Fibroblast of pulmonary artery (primary cell): ENCODE measurements at regions not wholly inside any gene's neighbourhood (a gene's known extent, or its start where the extent isn't known, plus 50 kb on each side); places are given as distances from the start of the nearest gene placed in this dataset.

Source experiments
- DNase-seq: peaks from one replicate; pipeline ENCODE4 v3.0.0-alpha.2; 2010; ENCODE audit warnings: low read depth
- H3K4me3 ChIP-seq: replicated peaks from 2 replicates; pipeline ENCODE4 v1.5.1; 2011; ENCODE audit warnings: low read depth, mild to moderate bottlenecking, control low read depth, low read length, moderate library complexity
- TF ChIP-seq, protein P1 (sequence below): IDR thresholded peaks from 2 replicates; pipeline ENCODE4 v1.5.1; 2011; ENCODE audit warnings: mild to moderate bottlenecking, control low read depth, low read length, inconsistent platforms; ENCODE audit errors: missing control alignments

DNA sequence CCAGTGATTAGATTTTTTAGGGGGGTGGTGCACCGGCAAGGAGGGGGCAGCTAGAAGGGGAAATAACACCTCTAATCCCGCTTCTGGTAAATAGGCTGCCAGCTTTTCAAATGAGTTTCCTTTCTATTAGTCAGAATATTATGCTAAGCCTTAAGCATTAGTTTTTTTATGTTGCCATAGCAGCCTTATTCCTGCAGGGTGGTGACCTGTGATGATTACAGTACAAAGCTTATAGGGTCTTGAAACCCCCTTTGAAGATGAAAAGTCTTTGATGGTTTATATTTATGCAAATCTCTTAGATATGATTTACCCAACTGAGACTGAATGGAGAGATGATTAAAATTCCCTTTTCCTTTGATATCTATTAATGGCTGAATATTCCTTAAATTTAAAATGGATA lies 109.8 kb downstream of the ZIC5 start:
- H3K4me3 ChIP-seq = no peak overlapping the region
- TF ChIP-seq, protein P1, sequence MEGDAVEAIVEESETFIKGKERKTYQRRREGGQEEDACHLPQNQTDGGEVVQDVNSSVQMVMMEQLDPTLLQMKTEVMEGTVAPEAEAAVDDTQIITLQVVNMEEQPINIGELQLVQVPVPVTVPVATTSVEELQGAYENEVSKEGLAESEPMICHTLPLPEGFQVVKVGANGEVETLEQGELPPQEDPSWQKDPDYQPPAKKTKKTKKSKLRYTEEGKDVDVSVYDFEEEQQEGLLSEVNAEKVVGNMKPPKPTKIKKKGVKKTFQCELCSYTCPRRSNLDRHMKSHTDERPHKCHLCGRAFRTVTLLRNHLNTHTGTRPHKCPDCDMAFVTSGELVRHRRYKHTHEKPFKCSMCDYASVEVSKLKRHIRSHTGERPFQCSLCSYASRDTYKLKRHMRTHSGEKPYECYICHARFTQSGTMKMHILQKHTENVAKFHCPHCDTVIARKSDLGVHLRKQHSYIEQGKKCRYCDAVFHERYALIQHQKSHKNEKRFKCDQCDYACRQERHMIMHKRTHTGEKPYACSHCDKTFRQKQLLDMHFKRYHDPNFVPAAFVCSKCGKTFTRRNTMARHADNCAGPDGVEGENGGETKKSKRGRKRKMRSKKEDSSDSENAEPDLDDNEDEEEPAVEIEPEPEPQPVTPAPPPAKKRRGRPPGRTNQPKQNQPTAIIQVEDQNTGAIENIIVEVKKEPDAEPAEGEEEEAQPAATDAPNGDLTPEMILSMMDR = no peak
- DNase-seq = no peak

DNA sequence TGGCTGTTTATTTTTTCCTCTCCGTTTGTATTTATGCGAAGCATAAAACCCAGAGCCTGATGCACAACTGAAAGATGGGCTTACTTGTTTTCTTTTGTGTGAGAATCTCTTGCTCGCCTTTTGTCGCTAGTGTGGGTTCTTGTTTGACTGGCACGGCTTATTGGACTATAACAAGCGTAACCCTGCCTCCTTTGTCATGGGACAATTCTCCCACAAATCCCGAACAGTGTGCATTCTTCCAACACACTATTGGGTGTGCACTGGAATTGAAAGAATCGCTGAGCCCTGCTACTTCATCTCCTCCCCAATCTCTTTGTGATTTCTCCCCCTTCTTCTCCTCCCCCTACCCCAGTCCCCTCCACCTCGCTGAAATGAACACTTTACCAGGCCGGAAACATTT lies 110.8 kb downstream of the ZIC5 start:
- DNase-seq = no peak
- TF ChIP-seq, protein P1 = no peak
- H3K4me3 ChIP-seq = no peak overlapping the region

DNA sequence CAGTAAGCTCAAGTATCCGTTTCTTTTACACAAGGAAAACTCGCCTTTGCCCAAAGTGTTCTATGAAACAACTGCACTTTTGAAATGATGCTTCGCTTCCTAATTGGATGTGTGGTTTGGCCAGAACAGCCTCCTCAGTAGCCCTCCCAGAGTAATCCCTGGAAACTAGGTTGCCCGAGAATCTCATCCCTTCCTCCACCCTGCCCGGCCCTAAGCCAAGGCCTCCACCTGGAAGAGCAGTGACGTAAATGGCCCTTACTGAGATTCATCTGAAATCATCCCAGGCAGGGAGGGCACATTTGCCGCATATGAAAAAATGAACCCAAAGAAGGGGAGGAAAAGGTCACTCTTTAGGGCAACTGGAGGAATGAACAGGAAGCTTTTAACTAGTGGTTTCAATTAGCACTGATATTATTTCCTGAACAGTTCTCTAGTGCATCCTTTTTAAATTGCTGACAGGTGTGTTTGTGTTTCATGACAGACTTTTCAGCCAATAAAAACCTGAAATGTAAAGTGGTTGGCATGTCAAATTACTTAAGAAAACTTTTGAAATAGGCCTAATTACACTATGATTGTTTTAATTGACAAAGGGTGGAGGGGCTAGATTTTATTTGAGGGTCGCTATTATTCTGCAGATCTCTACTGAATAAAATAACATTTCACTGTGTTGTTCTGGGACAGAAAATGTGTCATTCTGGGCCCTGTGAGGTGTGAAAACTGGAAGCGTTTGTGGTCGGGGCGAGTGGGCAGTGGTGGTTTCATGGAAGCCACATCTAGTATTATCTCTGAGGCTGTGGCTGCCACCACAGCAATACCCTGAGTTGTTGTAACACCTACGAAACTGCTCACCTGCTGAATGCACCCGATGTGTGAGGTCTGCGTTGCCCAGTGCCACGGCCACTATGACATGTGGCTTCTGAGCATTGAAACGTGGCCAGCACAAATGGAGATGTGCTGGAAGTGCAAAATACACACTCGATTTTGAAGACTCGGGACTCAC lies 112.1 kb downstream of the ZIC5 start:
- TF ChIP-seq, protein P1 = no peak
- no peak for DNase-seq
- H3K4me3 ChIP-seq = no peak overlapping the region

DNA sequence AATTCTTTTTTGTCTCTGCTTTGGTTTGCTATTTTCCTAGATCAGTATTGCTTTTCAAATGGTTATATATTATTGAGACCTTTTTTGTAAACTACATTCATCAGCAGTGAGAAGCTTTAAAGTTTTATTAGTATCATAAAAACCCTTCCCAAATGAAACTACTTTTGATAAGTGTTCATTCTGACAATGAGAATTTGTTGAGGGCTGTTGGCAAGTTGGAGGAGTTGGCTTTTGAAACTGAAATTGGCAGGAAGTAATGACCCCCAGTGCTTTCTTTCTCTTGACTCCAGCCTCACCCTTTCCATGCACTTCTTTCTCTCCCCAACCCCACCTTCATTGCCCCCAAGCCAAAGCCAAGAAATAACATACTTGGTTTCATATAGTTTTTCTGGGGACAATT lies 113.8 kb downstream of the ZIC5 start:
- TF ChIP-seq, protein P1 = no peak
- H3K4me3 ChIP-seq = no peak overlapping the region
- DNase-seq = no peak

DNA sequence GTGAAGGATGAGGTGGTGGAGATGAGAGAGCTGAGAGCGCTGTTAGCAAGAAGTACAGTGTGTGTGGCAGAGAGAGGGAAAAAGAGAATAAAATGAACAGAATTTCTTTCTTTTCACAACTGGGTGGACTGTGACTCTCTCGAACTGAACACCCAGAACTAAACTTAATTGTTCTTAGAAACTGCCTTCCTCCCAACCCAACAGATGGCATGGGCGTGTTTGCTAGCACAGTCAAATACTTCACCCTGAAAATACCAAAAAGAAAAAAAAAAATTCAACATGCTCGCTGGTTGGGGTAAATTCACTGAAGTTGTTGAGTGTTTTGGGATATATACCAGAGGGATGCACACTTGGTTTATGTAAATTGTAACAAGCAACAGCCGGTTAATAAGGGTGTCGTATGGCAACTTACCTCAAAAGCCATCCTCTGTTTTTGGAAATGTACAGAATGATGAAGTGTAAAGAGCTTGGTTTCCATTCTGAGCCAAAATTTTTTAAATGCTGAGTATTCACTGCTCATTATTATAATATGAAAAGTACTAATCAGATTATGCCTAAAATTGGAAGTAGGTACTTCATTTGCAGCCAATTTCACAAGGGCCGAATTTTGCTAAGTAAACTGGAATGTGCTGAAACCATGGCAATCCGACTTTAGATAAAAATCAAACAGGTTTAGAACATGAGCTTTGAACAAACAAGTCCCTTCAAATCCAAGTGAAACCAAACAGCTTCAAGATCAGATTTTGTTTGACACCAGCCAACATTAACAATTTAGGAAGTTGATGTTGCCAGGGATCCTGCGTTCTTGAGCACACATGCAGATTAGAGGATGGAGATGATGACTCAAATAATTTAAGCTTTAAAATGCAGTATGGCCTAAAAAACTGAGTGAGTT lies 115.8 kb downstream of the ZIC5 start:
- TF ChIP-seq, protein P1 = no peak
- no peak for DNase-seq
- H3K4me3 ChIP-seq = no peak overlapping the region

DNA sequence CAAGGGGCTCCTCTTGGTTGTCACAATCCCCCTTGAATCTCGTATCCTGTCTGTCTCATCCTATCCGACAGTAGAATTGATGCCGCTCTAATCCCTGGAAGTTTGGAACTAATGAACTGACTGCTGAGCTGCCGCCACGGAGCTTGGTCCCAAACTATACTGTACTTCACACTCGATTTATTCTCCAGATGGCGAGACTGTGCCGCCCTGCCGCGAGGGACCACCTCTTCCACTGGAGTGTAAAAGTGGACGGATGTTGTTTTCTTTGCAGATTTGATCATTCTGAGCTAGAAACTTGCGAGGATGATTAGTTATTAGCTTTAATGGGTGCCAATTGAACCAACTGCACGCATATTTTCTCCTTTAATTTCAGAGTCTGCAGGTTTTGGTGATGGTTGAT lies 117.2 kb downstream of the ZIC5 start:
- H3K4me3 ChIP-seq = no peak overlapping the region
- TF ChIP-seq, protein P1 = no peak
- no peak for DNase-seq
